NCI-H2196 treated with DMSO at 0.1 percent for 48 hours (cell line): ENCODE measurements at regions not wholly inside any gene's neighbourhood (a gene's known extent, or its start where the extent isn't known, plus 50 kb on each side); places are given as distances from the start of the nearest gene placed in this dataset.
"Not testable (repeated sequence)": the region's sequence is repeated elsewhere in the genome, so short reads cannot be mapped to it uniquely, and the experiment has no call there.

ENCODE experiments used
- DNase-seq: peaks from one replicate; lab custom pipeline; 2025; ENCODE audit not compliant: unreplicated experiment; lab: John Stamatoyannopoulos, UW

GRCh38 chr1:65581119-65581518 is 160.7 kb downstream of the LEPR start:
- DNase-seq, result no peak

GRCh38 chr1:65584399-65584798 is 163.9 kb downstream of the LEPR start:
- no peak for DNase-seq

- no peak for DNase-seq
These were observed 169.8 kb downstream of the LEPR start for GRCh38 chr1:65590279-65590678.

GRCh38 chr1:65593516-65593915 is 173.0 kb downstream of the LEPR start:
- no peak for DNase-seq

GRCh38 chr1:65595724-65596123 is 175.3 kb downstream of the LEPR start:
- DNase-seq, result no peak

- DNase-seq, result no peak
These were observed 176.3 kb downstream of the LEPR start for GRCh38 chr1:65596768-65597167.

- no peak for DNase-seq
These were observed 185.2 kb downstream of the LEPR start for GRCh38 chr1:65605621-65606020.

GRCh38 chr1:65606426-65606825 is 186.0 kb downstream of the LEPR start:
- DNase-seq, result no peak

- DNase-seq, result no peak
These were observed 178.8 kb upstream of the PDE4B start for GRCh38 chr1:65613884-65614283.

- no peak for DNase-seq
These were observed 176.8 kb upstream of the PDE4B start for GRCh38 chr1:65615859-65616258.

GRCh38 chr1:65621721-65622120 is 171.0 kb upstream of the PDE4B start:
- DNase-seq, result not testable (repeated sequence)

- no peak for DNase-seq
These were observed 168.8 kb upstream of the PDE4B start for GRCh38 chr1:65623895-65624294.

- no peak for DNase-seq
These were observed 167.2 kb upstream of the PDE4B start for GRCh38 chr1:65625528-65625927.

GRCh38 chr1:65626003-65626402 is 166.7 kb upstream of the PDE4B start:
- DNase-seq, result no peak

GRCh38 chr1:65629788-65630187 is 162.9 kb upstream of the PDE4B start:
- DNase-seq, result no peak

GRCh38 chr1:65630855-65631254 is 161.8 kb upstream of the PDE4B start:
- DNase-seq, result no peak

GRCh38 chr1:65632235-65632634 is 160.5 kb upstream of the PDE4B start:
- no peak for DNase-seq

- DNase-seq, result no peak
These were observed 152.6 kb upstream of the PDE4B start for GRCh38 chr1:65640046-65640445.

GRCh38 chr1:65649185-65649584 is 143.5 kb upstream of the PDE4B start:
- not testable (repeated sequence) for DNase-seq

GRCh38 chr1:65650682-65651081 is 142.0 kb upstream of the PDE4B start:
- no peak for DNase-seq

GRCh38 chr1:65654526-65654925 is 138.2 kb upstream of the PDE4B start:
- not testable (repeated sequence) for DNase-seq

- not testable (repeated sequence) for DNase-seq
These were observed 135.1 kb upstream of the PDE4B start for GRCh38 chr1:65657609-65658008.

- DNase-seq, result no peak
These were observed 134.6 kb upstream of the PDE4B start for GRCh38 chr1:65658122-65658521.

GRCh38 chr1:65668368-65668767 is 124.3 kb upstream of the PDE4B start:
- no peak for DNase-seq
